ENCODE measurements at regions not wholly inside any gene's neighbourhood (a gene's known extent, or its start where the extent isn't known, plus 50 kb on each side); places are given as distances from the start of the nearest gene placed in this dataset.

DNA sequence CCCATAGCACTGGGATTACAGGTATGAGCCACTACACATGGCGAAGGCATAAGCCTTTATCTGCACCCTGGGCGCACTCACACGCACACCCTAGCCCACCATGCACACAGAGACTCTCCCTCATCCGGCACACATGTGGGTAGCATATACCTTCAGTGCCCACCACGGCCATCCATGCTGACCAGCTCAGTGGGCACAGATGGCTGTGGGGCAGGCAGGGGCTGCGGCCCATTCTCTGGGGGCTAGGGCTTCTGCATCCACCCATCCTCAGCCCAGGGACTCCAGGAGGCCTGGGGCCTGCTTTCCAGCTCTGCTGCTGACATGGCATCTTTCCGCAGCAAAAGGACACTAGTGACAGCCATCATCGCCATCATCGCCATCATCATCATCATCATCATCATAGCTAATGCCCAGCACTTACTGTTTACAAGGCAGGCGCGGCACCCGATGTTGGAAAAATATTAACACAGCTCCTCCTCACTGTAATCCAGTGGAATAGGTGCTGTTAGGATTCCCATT is 111.2 kb downstream of the NCOR2 start:
- no peak for DNase-seq

DNA sequence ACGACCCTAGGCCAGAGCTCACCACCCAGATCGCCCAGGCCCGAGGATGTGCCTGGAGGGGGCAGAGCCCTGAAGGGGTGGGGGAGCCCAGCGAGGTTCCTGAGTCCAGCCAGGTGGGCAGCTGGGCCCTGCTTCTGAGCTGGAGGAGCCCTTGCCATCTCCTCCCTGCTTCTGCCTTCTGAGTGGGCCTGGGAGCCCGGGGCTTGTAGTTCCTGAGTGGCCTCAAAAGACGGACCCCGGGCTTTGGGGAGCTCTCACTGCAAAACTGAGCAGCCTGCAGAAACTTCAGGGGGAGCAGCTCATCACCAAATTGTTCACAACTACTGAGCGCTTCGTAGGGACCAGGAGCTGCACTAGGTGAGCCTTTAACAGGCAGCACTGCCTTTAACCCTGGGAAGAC is 112.1 kb downstream of the NCOR2 start:
- no peak for DNase-seq

DNA sequence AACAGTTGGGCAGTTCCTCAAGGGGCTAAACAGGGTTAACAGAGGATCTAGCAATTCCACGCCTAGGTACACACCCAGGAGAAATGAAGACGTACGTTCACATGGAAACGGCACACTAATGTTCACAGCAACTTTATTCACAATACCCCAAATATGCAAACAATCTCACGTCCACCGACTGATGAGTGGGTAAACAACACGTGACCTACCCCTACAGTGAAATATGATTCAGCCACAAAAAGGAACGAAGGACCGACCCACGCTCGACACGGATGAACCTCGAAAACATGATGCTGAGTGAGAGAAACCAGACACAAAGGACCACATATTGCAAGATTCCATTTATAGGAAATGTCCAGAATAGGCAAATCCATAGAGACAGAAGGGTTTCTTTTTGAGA is 112.7 kb downstream of the NCOR2 start:
- DNase-seq = no peak

DNA sequence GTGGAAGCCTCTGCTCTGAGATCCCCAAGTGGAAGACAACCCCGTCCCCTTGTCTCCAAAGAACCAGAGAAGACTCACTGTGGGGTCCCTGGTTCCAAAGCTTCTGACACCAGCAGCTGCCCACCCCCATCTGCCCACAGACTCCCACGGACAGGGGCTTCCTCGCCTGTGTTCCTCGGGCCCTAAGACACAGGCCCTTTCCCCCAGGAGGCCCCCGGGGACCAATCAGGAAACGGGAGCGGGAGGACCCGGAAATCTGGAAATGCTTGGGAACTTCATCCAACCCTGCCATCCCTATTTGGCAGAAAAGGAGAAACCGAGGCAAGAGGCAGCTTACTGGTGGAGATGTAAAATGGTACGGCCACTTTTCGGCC is 113.1 kb downstream of the NCOR2 start:
- no peak for DNase-seq

DNA sequence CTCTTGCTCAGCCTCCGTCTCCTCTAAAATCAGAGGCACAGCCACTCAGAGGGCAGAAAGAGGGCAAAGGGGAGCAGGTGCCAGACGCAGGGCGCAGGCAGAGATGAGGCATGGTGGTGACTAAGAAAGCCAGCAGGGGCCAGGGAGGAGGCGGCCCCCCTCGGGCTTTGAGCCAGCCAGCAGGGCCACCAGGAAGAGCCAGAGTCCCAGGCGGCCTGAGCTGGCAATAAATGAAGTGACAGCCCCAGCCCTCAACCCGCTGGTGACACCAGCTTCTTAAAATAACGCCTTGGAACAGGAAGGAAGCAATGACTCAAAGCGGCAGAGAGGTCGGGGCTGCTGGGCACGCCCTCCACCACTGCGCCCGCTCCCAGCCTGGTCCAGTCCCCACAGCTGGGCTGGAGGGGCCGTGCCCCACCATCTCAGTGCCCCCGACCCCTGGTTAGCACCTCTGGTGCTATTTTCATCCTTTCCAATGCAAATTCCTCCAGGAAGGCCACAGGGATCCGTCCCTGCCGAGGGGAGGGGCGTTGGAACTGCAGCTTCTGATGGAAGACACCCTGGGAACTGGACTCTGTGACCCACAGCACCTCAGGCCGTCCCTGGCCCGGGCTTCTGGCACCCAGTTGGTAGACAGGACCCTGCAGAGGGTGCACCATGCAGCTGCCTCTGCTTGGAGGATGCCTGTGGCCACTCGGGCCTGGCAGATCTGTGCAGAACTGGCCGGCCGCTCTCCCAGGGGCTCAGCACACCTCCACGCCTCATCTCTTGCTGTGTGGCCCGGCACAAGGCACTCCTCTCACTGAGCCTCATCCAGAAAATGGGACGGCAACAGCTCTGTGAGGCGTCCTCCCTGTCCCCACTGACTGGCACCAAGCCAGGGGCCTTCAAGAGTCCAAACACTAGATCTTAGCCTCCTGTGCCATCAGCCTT is 113.7 kb downstream of the NCOR2 start:
- peak; percentile 92 for DNase-seq

DNA sequence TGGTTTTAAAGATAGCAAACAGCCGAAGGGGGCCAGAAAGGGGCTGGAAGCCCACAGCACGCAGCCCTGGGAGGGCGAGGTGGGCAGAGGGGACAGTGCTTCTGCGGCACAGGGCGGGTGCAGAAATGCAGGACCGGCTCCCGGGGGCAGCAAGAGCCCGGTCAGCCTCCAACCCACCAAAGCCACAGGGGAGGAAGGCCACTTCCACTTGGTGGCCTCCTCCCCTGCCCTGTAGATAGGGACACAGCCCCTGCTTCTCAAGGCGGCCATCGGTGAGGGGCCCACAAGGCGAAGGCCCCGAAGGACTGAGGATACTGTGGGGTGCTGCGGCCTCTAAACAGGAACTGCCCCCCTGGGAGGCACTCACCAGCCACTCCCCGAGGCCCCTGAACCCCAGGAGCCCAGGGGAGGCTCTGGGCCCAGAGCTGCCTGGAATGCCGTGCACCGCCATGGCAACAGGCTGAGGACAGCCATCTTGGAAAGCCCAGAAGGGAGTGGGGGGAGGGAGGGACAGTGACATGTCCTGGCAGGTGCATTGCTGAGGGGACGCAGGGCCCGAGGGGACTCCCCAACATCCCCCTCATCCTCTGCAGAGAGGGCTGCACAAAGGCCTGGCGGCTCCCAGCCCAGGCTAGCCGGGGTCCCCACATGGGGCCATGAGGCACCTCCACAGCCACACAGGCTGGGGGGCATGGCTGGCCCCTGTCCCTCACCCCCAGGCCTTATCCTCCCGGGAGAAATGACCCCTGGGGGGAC is 114.7 kb downstream of the NCOR2 start:
- no peak for DNase-seq

DNA sequence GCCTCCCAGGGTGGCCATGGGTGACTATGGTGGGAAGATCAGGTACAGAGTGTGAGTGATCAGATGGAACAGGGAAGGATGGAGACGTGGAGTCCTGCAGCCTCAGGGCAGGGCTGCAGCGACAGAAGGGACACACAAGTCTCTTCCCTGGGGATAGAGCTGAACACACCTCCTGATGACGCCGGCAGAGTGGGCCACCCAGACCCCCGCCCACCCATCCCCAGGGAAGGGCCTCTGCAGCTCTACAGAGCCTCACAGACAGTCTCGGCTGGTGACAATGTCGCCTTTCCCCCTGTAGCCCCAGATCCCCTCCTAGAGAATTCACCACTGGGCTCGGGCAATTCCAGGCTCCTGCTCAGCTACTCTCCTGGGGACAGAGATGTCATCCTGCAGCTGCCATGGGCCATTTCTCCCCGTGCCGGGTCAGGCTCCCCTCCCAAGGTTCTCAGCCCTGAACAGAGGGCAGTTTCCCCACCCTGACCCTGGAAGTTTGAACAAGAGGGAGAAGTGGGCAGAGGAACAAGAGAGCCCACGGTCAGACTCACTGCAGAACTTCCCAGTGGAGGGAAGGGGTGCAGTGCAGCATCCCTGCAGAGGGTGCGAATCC is 115.7 kb downstream of the NCOR2 start:
- DNase-seq = no peak

DNA sequence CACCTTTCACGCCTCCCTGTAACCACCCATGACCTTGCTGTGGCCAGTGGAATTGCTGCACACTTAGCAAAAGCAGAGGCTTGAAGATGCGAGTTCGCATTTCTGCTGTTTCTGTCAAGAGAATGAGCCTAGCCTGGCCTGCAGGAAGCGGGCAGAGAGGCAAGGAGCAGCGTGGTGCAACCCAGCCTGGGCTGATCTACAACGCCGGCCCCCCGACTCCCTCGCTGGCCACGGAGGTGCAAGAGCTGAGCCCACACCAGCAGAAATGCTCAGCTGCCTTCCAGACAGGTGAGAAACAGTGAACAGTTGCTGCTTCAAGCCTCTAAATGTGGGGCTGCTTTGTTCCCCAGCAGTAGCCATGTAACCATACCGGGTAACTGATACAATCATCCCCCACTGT is 116.4 kb downstream of the NCOR2 start:
- no peak for DNase-seq

DNA sequence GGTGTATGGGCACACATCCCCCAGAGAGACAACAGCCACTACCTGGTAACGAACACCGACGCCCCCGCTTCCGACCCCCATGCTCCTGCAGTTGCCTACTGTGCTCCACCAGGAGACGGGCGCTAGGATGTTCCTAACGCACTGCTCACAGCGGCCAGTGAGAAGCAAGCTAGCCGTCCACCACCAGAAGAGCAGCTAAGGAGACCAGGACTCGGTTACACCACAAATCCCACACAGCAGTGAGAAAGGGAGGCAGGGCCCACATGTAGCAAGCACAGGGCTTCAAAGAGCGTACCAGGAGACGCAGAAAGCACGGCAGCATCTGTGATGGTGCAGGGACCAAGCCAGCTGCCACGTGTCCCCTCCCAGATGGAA is 117.0 kb downstream of the NCOR2 start:
- DNase-seq = no peak

DNA sequence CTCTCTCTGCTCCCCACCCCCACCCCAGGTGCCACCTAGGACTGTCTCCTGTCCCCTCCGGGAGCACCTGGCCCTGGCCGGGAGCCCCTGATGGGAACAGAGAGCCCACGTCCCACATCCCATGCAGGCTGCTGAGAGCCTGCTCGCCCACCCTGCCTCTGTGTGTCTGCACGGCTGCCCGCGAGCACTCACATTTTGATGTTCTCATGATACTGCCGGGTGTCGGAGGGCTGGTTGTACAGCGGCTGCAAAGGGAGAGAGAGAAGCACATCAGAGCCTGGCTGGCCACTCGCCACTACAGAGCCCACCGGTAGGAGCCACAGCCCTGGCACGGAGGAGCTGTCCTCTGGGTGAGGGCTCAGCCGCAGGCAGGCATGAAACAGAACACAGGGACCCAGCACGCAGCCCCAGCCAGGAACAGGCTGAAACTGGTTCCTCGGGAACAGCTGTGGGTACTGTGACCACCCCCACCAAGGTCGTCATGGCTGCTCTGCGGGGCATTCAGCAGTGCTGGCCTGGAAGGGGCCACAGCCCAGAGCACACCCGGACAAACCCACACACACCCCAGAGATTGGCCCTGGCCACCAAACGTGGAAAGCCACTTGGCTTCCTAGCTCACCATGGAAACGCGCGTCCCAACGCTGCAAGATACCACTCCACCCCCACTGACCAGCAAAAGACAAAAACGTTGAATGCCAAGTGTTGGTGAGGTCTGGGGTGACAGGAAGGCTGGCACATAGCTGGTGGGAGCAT is 117.6 kb downstream of the NCOR2 start:
- no peak for DNase-seq

DNA sequence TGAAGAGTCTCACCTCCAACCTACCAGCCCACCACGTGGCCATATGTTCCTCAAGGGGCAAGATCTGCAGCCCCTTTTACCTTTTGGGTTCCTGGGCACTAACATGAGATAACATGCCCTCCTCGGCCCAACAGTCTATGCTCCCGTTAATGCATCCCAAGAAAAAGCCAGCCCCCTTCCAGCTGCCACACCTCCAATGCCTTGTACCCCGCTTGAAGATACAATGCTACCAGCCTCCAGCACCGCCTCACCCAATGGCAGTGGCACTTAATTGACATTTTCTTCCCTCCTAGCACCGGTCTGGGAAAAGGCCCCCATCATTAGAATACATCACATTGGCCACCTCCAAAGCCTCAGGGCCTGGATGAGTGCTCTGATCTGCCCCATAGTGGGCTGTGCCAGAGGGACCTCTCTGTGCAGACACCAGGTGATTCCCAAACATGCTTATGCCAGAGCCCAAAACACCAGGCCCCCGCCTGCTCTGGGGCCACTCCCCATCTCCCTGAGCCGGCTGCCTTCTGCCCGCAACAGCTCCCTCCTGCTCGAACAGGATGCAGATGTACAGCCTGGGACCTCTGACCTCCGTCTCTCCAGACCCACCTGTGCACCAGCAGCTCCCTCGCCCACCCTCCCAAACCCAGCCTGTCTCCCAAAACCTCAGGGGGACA is 118.3 kb downstream of the NCOR2 start:
- DNase-seq = no peak

DNA sequence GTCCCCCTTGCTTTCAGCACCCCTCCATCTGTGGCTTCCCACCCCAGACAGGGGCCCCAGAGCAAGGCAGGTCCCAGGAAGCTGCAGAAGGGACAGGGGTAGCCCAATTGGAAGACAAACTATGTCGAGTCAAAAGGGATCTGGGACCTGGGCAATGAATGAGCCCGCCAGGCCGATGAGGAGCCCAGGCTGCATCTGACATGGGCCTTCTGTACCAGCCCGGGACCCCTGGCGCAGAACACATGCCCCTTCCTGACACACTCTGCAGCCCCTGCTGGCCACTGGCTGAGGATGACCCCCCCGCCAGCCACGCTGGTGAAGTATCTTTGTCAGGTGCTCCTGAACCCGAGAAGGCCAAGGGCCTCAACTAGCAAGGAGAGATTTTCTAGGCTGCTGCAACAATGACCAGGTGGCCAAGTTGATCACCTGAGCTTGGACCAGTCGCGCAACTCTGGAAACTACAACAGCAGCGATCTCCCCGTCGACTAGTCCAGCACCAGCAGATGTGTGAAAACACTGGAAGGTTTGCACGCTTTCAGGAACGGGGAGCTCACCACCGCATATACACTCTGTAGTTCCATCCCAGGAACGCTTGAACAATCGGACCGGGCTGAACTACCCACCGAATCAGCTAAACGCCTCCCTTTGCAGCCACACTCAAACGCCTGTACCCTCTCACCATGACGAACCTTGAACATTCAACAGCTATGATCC is 119.0 kb downstream of the NCOR2 start:
- DNase-seq = no peak

DNA sequence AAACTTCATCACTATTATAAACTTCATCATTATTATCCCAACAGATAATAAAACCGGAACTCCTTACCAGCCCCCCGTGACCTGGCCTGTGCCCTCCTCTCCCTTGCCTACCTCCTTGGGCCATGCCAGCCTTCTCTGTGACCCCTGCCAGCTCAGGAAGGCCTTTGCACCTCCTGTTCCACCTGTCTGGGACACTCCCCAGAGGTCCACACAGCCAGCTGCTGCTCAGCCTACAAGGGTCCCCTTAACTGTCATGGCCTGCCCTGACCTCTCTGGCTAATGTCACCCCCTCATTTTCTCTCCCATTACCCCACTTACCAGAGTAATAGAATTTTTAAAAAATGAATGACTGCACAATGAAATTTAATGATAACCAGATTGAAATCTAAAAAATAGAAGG is 121.0 kb downstream of the NCOR2 start:
- no peak for DNase-seq

DNA sequence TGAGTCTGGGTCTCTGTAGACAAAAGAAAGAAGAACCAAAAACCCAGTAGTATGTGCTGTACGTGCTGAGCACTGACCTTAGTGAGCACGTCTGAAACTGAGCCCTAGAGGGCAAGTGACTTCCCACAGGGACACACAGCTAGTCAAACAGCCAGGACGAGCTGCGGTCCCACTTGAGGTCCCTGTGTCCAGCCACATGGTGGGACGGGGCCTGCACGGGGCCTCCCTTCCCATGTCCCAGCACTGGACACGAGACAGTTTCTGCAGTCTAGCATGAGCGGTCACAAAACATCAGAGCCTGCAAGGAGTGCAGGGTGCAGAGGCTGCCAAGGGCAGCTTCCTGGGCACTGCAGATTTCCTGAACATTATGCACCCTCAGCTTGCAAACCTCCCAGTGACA is 121.6 kb downstream of the NCOR2 start:
- no peak for DNase-seq

DNA sequence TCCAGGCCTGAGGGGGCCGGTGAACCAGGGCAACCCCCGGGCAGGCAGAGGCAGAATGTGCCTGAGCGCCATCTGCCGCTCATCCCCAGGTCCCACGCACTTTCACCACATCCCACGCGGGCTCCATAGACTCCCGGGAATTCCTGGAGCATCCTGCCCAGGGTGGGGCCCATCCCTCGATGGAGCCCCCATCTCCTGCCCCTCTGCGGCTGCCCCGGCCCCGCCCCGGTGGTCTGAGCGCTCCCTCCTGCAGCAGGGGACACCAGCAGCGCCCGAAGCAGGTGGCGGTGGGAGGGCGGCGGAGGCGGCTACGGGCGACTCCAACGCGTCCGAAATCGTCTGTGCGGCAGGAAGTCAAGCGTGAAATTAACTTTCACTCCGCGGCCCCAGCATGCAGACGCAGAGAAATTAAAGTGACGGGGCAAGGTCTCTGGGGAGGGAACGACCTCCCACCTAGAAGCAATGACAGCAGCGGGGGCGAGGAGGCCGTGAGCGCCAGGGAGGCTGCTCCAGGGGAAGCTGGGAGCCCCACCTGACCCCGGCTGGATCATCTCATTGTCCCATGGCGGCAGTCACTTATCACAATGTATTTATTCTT is 122.2 kb downstream of the NCOR2 start:
- DNase-seq = no peak

DNA sequence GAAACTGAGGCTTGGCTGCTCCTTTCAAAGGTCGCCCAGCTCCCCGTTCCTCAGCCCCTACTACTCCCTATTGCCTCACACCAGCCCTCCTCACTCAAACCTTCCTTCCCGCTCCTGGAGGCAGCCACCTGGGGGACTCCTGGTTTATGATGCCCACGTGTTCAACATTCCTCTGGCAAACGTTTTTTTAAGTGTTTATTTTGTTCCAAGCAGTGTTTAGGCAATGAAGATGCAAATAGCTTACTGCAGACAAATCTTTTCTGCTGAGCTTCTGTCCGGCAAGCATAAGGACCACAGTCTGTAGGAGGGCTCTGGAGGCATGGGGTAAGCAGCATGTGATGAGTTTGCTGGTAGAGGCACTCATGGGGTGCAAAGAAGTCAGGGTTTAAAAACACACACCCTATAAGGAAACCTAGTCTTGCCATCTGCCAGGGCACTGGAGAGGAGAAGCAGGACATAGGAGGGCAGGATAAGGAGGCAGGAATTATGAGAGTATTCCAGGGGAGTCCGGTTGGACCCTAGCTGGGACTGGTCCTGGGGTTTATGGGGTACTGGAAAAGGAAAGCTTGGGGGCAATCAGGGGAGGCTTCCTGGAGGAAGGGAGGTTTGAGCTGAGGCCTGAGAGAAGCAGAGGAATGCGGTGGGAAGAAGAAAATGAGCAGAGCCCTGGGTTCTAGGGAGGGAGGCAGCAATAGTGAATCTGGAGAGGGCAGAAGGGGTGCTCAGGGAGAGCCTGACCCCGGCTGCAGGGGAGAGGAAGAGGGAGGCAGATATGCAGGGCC is 123.3 kb downstream of the NCOR2 start:
- DNase-seq = no peak

DNA sequence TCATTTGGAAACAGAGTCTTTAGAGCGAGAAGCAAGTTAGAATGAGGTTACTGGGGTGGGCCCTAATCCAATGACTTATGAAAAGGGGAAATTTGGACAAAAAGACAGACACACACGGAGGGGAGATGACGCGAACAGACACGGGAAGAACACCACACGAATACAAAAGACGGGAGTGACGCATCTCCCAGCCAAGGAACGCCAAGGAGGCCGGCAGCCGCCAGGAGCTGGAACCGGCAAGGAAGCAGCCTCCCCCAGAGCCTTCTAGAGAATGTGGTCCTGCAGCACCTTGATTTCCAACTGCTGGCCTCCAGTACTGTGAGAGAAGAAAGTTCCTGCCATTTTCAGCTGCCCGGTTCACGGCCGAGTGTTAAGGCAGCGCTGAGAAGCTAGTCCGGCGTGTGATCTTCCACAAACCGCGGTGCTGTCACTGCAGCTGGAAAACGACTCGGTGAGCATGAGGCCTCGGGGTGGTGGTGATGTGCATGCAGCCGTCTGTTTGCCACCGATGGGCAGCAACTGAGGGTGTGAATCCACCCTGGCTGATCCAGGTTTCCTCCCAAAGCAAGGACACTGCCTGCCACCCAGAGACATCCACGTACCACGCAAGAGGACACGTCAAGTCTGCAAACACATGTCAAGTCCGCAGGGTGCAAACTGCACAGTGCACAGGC is 124.5 kb downstream of the NCOR2 start:
- no peak for DNase-seq

DNA sequence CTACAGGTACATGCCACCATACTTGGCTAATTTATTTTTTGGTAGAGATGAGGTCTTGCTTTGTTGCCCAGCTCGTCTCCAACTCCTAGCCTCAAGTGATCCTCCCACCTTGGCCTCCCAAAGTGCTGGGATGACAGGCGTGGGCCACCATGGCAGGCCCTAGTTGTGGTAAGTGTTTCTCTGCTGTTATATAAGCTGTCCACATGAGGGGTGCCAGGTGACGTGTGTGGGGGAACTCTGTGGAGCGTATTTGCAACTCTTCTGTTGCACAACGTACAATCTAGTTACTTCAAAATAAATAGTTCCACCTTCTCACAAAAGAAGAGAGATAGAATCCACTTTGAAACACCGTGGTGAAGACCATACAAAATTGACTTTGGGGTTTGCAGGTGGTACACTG is 125.1 kb downstream of the NCOR2 start:
- DNase-seq = no peak

DNA sequence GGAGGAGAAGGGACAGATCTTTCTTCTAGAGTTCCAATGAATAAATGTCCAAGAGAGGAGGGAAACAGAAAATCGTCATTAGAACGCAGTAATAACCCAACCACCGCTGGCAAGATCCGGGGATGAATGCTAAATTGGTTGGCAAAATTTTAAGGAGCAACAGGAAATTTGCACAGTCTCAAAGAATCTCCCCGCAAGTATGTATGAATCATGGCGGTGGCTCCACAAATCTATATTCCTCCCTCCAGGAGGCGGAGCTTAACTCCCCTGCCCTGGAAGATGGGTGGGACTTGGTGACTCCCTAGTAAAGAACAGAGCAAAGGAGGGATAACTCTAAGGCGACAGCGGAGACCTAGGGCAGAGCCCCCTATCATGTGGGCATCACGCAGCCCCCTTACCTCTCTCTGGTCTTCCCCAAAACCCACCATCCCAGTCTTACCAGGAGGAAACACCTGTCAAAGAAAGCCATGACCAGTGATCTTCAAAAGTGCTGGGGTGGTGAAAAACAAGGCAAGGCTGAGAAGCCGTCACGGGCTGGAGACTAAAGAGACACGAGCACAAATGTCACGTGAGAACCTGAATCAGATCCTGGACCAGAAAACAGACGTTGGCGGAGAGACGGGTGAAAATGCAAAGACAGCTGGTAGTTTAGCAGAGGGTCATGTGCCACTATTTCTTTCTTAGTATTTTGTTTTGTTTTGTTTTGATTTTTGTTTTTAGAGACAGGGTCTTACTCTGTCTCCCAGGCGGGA is 125.8 kb downstream of the NCOR2 start:
- no peak for DNase-seq
